ENCODE measurements at regions not wholly inside any gene's neighbourhood (a gene's known extent, or its start where the extent isn't known, plus 50 kb on each side); places are given as distances from the start of the nearest gene placed in this dataset.

DNA sequence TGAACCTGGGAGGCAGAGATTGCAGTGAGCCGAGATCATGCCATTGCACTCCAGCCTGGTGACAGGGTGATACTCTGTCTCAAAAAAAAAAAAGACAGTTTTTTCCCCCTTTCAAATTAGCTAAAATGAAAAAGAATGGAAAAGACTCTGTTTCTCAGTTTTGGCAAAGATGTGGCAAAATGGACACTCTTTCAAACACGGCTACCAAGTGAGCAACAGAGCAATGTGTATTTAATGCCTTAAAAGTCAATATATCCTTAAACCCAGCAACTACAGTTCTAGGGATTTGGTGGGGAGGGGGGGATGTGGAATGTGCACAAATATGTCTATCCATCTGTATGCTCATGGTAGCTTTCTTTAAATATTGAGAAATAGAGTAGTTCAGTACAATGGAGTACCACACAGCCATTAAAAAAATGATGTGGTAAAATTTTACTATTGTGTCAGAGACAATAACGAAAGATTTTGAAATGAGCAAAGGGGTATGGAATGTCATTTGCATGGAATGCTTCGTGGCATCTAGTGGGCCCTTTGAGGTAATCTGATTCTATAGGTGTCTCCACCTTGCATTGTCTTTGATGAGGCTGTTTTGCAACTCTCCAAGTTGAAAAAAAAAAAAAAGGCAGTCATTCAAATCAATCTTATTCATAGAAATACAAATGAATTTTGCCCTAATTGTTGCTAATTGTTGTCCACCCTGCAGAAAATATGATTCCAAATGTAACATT, 108.1 kb downstream of the AXIN2 start:
- TF ChIP-seq YY1 (IDR thresholded peaks at IDR 0.05; ENCODE audit: insufficient read depth, insufficient read length), result no peak
- no peak for TF ChIP-seq SUZ12 (IDR thresholded peaks at IDR 0.05; ENCODE audit: extremely low read depth, insufficient read depth, insufficient read length)
- no peak for TF ChIP-seq ZNF274 (IDR thresholded peaks at IDR 0.05; ENCODE audit: low read depth, low read length)
